Caco-2 (cell line): ENCODE measurements at regions not wholly inside any gene's neighbourhood (a gene's known extent, or its start where the extent isn't known, plus 50 kb on each side); places are given as distances from the start of the nearest gene placed in this dataset.

Experiments
- BruUV-seq: library from RNA; stranded (reverse); fragments of 400-500 nt; replicated peaks from 2 replicates; lab custom pipeline; 2021; lab: Mats Ljungman, UMichigan
- CTCF ChIA-PET: fragments of 300-600 bp; sonication (Branson Sonifier 250); formaldehyde crosslinking; loops from one replicate; lab custom pipeline; 2022; ENCODE audit warnings: antibody characterized with exemption; lab: Charles Lee
- POLR2A ChIA-PET: fragments of 300-600 bp; sonication (Branson Sonifier 250); formaldehyde crosslinking; loops from one replicate; lab custom pipeline; 2022; ENCODE audit warnings: antibody characterized with exemption; lab: Charles Lee
- DNase-seq, 2 experiments: peaks; one replicate each; pipeline versions ENCODE4 v3.0.0 to v3.0.0-alpha.2; 2020 to 2022
- H3K27me3 ChIP-seq: replicated peaks from 2 replicates; pipeline ENCODE4 v1.6.0; 2011; ENCODE audit warnings: low read length; ENCODE audit not compliant: control insufficient read depth, insufficient read depth
- H3K36me3 ChIP-seq: 2 replicates; pipeline ENCODE4 v1.5.1; 2011; ENCODE audit warnings: low read length; ENCODE audit not compliant: control insufficient read depth, insufficient read depth
- H3K4me1 ChIP-seq: fragments of 250-450 bp; sonication (Bioruptor Pico); 2 replicates; pipeline ENCODE4 v1.5.1; 2020; ENCODE audit warnings: mild to moderate bottlenecking
- H3K4me3 ChIP-seq: 2 replicates; pipeline ENCODE4 v1.5.1; 2011; ENCODE audit warnings: low read depth, mild to moderate bottlenecking, control low read depth, low read length
- H3K9me3 ChIP-seq: fragments of 250-450 bp; sonication (Bioruptor Pico); 2 replicates; pipeline ENCODE4 v1.5.1; 2020; ENCODE audit warnings: mild to moderate bottlenecking, moderate library complexity
- H3K27ac Mint-ChIP-seq: one replicate; pipeline ENCODE4 v1.8.0; 2022; ENCODE audit warnings: mixed read lengths; ENCODE audit not compliant: unreplicated experiment
- H3K27me3 Mint-ChIP-seq: one replicate; pipeline ENCODE4 v1.8.0; 2022; ENCODE audit warnings: mixed read lengths; ENCODE audit not compliant: insufficient read depth, unreplicated experiment
- H3K36me3 Mint-ChIP-seq: one replicate; pipeline ENCODE4 v1.8.0; 2022; ENCODE audit warnings: mild to moderate bottlenecking, mixed read lengths; ENCODE audit not compliant: insufficient read depth, unreplicated experiment
- H3K4me1 Mint-ChIP-seq: one replicate; pipeline ENCODE4 v1.8.0; 2022; ENCODE audit warnings: low read depth, mixed read lengths; ENCODE audit not compliant: unreplicated experiment
- H3K4me3 Mint-ChIP-seq: one replicate; pipeline ENCODE4 v1.8.0; 2022; ENCODE audit warnings: mild to moderate bottlenecking, moderate library complexity, mixed read lengths; ENCODE audit not compliant: unreplicated experiment
- H3K9me3 Mint-ChIP-seq: one replicate; pipeline ENCODE4 v1.8.0; 2022; ENCODE audit warnings: mixed read lengths; ENCODE audit not compliant: unreplicated experiment
- CTCF ChIP-seq, 2 experiments: fragments of 200-600 bp in 1 of 2; IDR thresholded peaks; 1 replicate in 1 of 2; 2 replicates in 1 of 2; pipeline versions ENCODE4 v1.5.1 to v1.8.0; 2011 to 2022; ENCODE audit warnings: antibody characterized with exemption in 1 of 2, control low read depth in 1 of 2, inconsistent platforms in 1 of 2, low read depth in 1 of 2, low read length in 1 of 2, mild to moderate bottlenecking in 1 of 2, moderate library complexity in 1 of 2; ENCODE audit not compliant: insufficient read depth in 1 of 2, severe bottlenecking in 1 of 2, unreplicated experiment in 1 of 2
- intact Hi-C: fragments of 100-400 bp; cut with micrococcal nuclease; formaldehyde crosslinking; loops from one replicate; pipeline ENCODE4 v1.10.0; 2022; ENCODE audit not compliant: unreplicated experiment

DNA sequence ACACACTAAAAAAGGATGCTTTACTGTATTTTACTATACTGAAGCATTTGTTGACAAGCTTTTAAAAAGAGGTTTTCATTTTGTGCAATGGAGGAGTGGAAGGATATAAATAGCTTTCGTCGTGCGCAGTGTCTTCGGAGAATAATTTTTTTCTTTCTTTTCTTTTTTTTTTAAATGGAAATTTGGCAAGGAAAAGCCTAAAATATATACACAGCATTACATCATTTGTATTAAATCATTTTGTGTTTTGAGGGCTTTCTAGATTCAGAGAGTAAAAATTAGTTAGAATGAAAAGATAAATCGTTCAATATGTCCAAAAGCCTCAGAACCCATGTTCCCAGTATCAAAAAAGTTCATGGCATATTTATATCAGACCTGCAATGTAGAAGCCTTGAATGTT, 150.2 kb upstream of the FERD3L start:
- Mint-ChIP-seq H3K4me3 (no peak overlapping the region), H3K9me3 (no peaks in the 10 kb centered on the region), H3K27me3 (peaks cover 8% of the 10 kb centered on the region), H3K27ac (no peak overlapping the region), H3K36me3 (no peaks in the 10 kb centered on the region), H3K4me1 (no peaks in the 10 kb centered on the region)
- no TSS peak for BruUV-seq
- H3K4me3 ChIP-seq: no peak overlapping the region
- DNase-seq: no peak
- intact Hi-C loops: no loop called here
- no peaks in the 10 kb centered on the region for H3K27me3 ChIP-seq
- no peaks in the 10 kb centered on the region for H3K36me3 ChIP-seq
- POLR2A ChIA-PET: no interaction called here
- CTCF ChIA-PET: no interaction called here
- H3K4me1 ChIP-seq: no peaks in the 10 kb centered on the region
- no peak for TF ChIP-seq CTCF (IDR thresholded peaks at IDR 0.05; ENCODE audit: insufficient read depth in 1 of 2, low read depth in 1 of 2, low read length in 1 of 2, severe bottlenecking in 1 of 2, unreplicated experiment in 1 of 2)
- no peaks in the 10 kb centered on the region for H3K9me3 ChIP-seq

DNA sequence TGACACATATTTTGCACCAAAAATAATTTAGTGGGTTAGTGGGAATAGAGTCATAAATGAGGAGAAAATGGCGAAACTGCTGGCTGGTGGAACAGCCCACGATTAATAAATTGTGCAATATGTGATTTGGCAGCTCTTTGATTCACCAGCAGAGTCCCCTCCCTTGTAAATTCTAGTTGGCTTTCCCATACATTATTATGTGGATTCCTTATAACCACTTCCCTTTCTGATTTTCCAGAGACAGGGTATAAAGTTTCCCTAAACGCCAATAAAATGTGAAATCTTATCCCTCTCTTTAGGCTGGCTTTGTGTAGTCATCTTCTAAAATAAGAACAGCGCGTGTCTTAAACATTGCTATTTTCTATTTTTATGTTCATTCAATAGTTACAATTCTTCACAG, 149.4 kb upstream of the FERD3L start:
- H3K4me1 Mint-ChIP-seq: no peaks in the 10 kb centered on the region
- intact Hi-C loops: no loop called here
- H3K9me3 Mint-ChIP-seq: no peaks in the 10 kb centered on the region

GRCh38 chr7:19293431-19293830, 148.2 kb upstream of the FERD3L start:
- intact Hi-C loops: no loop called here
- ChIA-PET POLR2A (no interaction called here), CTCF (no interaction called here)
- H3K27me3 ChIP-seq: no peaks in the 10 kb centered on the region
- Mint-ChIP-seq H3K27me3 (peaks cover 8% of the 10 kb centered on the region), H3K9me3 (no peaks in the 10 kb centered on the region), H3K4me3 (no peak overlapping the region), H3K36me3 (no peaks in the 10 kb centered on the region), H3K27ac (no peak overlapping the region), H3K4me1 (no peaks in the 10 kb centered on the region)
- H3K4me3 ChIP-seq: no peak overlapping the region
- no peaks in the 10 kb centered on the region for H3K36me3 ChIP-seq
- no peak for TF ChIP-seq CTCF (IDR thresholded peaks at IDR 0.05; ENCODE audit: insufficient read depth in 1 of 2, low read depth in 1 of 2, low read length in 1 of 2, severe bottlenecking in 1 of 2, unreplicated experiment in 1 of 2)
- no peak for DNase-seq
- BruUV-seq: no TSS peak
- no peaks in the 10 kb centered on the region for H3K4me1 ChIP-seq
- H3K9me3 ChIP-seq: no peaks in the 10 kb centered on the region

More for the DNA sequence above, 149.4 kb upstream of the FERD3L start:
- no peak overlapping the region for H3K4me3 Mint-ChIP-seq
- H3K9me3 ChIP-seq: no peaks in the 10 kb centered on the region
- no peak overlapping the region for H3K4me3 ChIP-seq
- ChIA-PET POLR2A (no interaction called here), CTCF (no interaction called here)
- peaks cover 8% of the 10 kb centered on the region for H3K27me3 Mint-ChIP-seq
- H3K36me3 Mint-ChIP-seq: no peaks in the 10 kb centered on the region
- H3K27me3 ChIP-seq: no peaks in the 10 kb centered on the region
- TF ChIP-seq CTCF (IDR thresholded peaks at IDR 0.05; ENCODE audit: insufficient read depth in 1 of 2, low read depth in 1 of 2, low read length in 1 of 2, severe bottlenecking in 1 of 2, unreplicated experiment in 1 of 2): no peak
- DNase-seq: no peak
- BruUV-seq: no TSS peak
- no peak overlapping the region for H3K27ac Mint-ChIP-seq
- H3K4me1 ChIP-seq: no peaks in the 10 kb centered on the region
- no peaks in the 10 kb centered on the region for H3K36me3 ChIP-seq
